Activated CD4-positive, alpha-beta T cell treated with anti-CD3 and anti-CD28 coated beads, Interleukin-2, amount 10 ng/mL, durations not matched to agents 7 days and 5 days (primary cell): ENCODE measurements at regions not wholly inside any gene's neighbourhood (a gene's known extent, or its start where the extent isn't known, plus 50 kb on each side); places are given as distances from the start of the nearest gene placed in this dataset.
"Not testable (repeated sequence)": the region's sequence is repeated elsewhere in the genome, so short reads cannot be mapped to it uniquely, and the experiment has no call there.

Experiments
- CTCF ChIA-PET: fragments of 350-600 bp; sonication (Branson Sonifier 250); formaldehyde crosslinking; loops from one replicate; lab custom pipeline; 2021; ENCODE audit warnings: antibody characterized with exemption; lab: Charles Lee
- POLR2A ChIA-PET: fragments of 350-600 bp; sonication (Branson Sonifier 250); formaldehyde crosslinking; loops from one replicate; lab custom pipeline; 2021; ENCODE audit warnings: antibody characterized with exemption; lab: Charles Lee
- DNase-seq: peaks from one replicate; pipeline ENCODE4 v3.0.0-alpha.2; 2020
- H3K27ac Mint-ChIP-seq: one replicate; pipeline ENCODE4 v1.8.0; 2021; ENCODE audit warnings: mild to moderate bottlenecking, moderate library complexity, mixed read lengths
- H3K27me3 Mint-ChIP-seq: one replicate; pipeline ENCODE4 v1.8.0; 2021; ENCODE audit warnings: mixed read lengths
- H3K36me3 Mint-ChIP-seq: one replicate; pipeline ENCODE4 v1.8.0; 2021; ENCODE audit warnings: low read depth, mixed read lengths
- H3K4me1 Mint-ChIP-seq: one replicate; pipeline ENCODE4 v1.8.0; 2021; ENCODE audit warnings: mixed read lengths
- H3K4me3 Mint-ChIP-seq: one replicate; pipeline ENCODE4 v1.8.0; 2021; ENCODE audit warnings: mild to moderate bottlenecking, moderate library complexity, mixed read lengths
- H3K9me3 Mint-ChIP-seq: one replicate; pipeline ENCODE4 v1.8.0; 2021; ENCODE audit warnings: mixed read lengths

GRCh38 chr3:126292318-126293070, 64.7 kb downstream of the KLF15 start:
- no peak for DNase-seq
- peaks cover 27% of the 10 kb centered on the region for H3K27me3 Mint-ChIP-seq
- no peak overlapping the region for H3K4me3 Mint-ChIP-seq
- CTCF ChIA-PET, result no interaction called here
- POLR2A ChIA-PET, result no interaction called here
- no peaks in the 10 kb centered on the region for H3K36me3 Mint-ChIP-seq
- peaks cover 2% of the 10 kb centered on the region for H3K4me1 Mint-ChIP-seq
- H3K9me3 Mint-ChIP-seq, result no peaks in the 10 kb centered on the region
- H3K27ac Mint-ChIP-seq, result no peak overlapping the region

- H3K36me3 Mint-ChIP-seq, result no peaks in the 10 kb centered on the region
- DNase-seq, result no peak
- POLR2A ChIA-PET, result no interaction called here
- peaks cover 31% of the 10 kb centered on the region for H3K27me3 Mint-ChIP-seq
- H3K27ac Mint-ChIP-seq, result no peak overlapping the region
- peaks cover 2% of the 10 kb centered on the region for H3K4me1 Mint-ChIP-seq
- no peak overlapping the region for H3K4me3 Mint-ChIP-seq
- no peaks in the 10 kb centered on the region for H3K9me3 Mint-ChIP-seq
- CTCF ChIA-PET, result interaction anchor here (0.8 kb wide), 1 partner anchor 14 kb away, joined by 3 read pairs; no protein-coding TSS in a partner anchor
Measured at GRCh38 chr3:126291537-126291936, 65.7 kb downstream of the KLF15 start.

- Mint-ChIP-seq H3K9me3 (no peaks in the 10 kb centered on the region), H3K4me3 (no peak overlapping the region), H3K27me3 (peaks cover 35% of the 10 kb centered on the region), H3K27ac (no peak overlapping the region), H3K36me3 (no peaks in the 10 kb centered on the region), H3K4me1 (peaks cover 2% of the 10 kb centered on the region)
- ChIA-PET CTCF (interaction anchor here (0.8 kb wide), 1 partner anchor 15 kb away, joined by 3 read pairs; no protein-coding TSS in a partner anchor), POLR2A (no interaction called here)
- no peak for DNase-seq
Measured at GRCh38 chr3:126291061-126291460, 66.1 kb downstream of the KLF15 start.

DNA sequence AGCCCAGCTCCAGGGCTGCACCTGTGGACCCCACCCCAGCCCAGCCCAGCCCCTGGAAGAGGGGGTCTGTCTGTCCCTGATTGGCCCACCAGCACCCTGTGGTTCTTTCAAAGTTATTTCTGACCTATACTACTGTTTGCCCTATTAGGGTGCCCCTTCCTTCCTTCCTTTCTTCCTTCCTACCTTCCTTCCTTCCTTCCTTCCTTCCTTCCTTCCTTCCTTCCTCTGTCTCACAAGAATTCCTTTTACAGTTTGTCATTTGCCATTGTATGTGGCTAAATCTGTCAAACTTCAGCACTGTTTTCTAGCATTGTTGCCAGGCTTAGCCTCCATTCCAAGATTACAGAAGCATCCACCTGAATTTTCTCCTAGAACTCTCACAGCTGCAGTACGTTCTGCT, 66.9 kb downstream of the KLF15 start:
- H3K27ac Mint-ChIP-seq, result no peak overlapping the region

GRCh38 chr3:126289096-126289495, 68.1 kb downstream of the KLF15 start:
- CTCF ChIA-PET, result no interaction called here
- peaks cover 42% of the 10 kb centered on the region for H3K27me3 Mint-ChIP-seq
- POLR2A ChIA-PET, result no interaction called here
- H3K4me1 Mint-ChIP-seq, result peaks cover 2% of the 10 kb centered on the region
- DNase-seq, result no peak
- H3K36me3 Mint-ChIP-seq, result no peaks in the 10 kb centered on the region
- no peak overlapping the region for H3K27ac Mint-ChIP-seq
- no peaks in the 10 kb centered on the region for H3K9me3 Mint-ChIP-seq
- no peak overlapping the region for H3K4me3 Mint-ChIP-seq

More for the DNA sequence above, 66.9 kb downstream of the KLF15 start:
- H3K4me1 Mint-ChIP-seq, result peaks cover 2% of the 10 kb centered on the region
- CTCF ChIA-PET, result no interaction called here
- H3K27me3 Mint-ChIP-seq, result peaks cover 38% of the 10 kb centered on the region
- no peaks in the 10 kb centered on the region for H3K9me3 Mint-ChIP-seq
- no peaks in the 10 kb centered on the region for H3K36me3 Mint-ChIP-seq
- no peak for DNase-seq
- POLR2A ChIA-PET, result no interaction called here
- no peak overlapping the region for H3K4me3 Mint-ChIP-seq

DNA sequence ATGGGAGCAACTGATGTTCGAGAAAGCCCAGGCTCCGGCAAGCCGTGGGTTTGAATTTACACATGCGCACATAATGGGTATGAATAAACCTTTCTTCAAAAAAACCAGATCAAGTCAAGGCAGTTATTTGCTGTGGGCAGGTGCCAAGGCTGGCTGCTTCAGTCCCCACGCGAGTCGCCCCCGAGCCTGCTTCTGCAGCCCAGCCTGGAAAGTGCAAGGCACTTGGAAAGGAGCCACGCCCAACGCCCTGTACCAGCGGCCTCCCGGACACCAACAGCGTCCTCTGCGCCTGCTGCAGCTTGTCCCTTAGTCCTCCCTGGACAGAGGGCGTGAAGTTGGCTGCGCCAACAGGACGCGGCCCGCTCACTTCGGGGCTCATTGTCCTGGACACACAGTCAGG, 68.9 kb downstream of the KLF15 start:
- H3K4me3 Mint-ChIP-seq, result no peak overlapping the region
- CTCF ChIA-PET, result no interaction called here
- POLR2A ChIA-PET, result no interaction called here

DNA sequence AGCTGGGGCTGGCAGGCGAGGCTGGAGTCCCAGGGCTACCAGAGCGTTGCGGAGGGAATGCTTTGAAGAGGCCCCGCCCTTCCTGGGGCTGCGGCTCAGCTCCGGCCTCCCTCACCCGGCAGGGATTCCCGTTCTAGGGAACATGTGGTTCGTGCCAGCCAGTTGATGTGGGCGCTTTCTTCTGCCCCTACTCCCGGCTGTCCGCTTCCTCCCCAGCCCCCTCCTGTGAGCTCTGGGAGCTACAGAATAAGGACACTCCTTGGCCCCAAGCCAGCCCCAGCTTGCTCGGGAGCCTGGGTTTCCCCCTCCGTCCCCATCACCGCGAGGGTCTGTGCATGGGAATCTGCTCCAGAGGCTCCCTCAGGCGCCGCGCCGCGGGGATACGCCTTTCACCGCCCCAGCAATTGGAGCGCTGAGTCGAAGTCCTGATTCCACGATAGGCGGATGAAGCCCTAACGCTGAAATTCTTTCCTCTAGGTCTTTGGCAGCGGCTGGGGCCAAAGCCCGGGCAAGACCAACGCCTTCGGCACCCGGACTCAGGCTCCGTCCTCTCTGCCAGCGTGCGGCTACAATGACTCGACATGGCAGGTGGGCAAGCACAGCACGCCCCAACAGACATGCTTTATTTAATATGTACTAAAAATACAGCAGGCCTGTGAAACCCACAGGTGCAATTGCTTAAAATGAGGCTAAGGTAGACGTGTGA, 69.5 kb downstream of the KLF15 start:
- H3K36me3 Mint-ChIP-seq, result no peaks in the 10 kb centered on the region
- no peak overlapping the region for H3K4me3 Mint-ChIP-seq
- no peaks in the 10 kb centered on the region for H3K9me3 Mint-ChIP-seq
- H3K27me3 Mint-ChIP-seq, result peaks cover 47% of the 10 kb centered on the region
- CTCF ChIA-PET, result no interaction called here
- peaks cover 2% of the 10 kb centered on the region for H3K4me1 Mint-ChIP-seq
- H3K27ac Mint-ChIP-seq, result no peak overlapping the region
- POLR2A ChIA-PET, result no interaction called here
- DNase-seq, result no peak

More for the DNA sequence above, 68.9 kb downstream of the KLF15 start:
- Mint-ChIP-seq H3K27ac (no peak overlapping the region), H3K27me3 (peaks cover 44% of the 10 kb centered on the region), H3K36me3 (no peaks in the 10 kb centered on the region), H3K4me1 (peaks cover 2% of the 10 kb centered on the region), H3K9me3 (no peaks in the 10 kb centered on the region)
- no peak for DNase-seq

DNA sequence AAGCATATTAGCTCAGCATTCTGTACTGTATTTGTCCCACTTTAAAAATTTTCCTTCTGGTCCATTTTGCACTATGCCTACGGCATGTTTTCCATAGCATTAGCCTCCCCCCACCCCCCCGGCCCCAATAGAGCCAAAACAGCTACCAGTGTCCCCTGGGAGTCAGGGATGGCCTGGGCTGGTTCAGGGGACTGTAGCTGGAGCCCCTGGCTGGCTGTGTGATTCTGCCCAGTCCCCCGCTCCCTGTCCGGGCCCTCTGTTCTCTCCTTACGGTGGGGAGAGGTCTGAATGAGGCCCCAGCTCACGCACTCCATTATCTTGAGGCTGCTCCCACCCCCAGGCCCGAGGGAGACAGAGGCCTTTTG, 70.1 kb downstream of the KLF15 start:
- Mint-ChIP-seq H3K9me3 (no peaks in the 10 kb centered on the region), H3K27me3 (peaks cover 47% of the 10 kb centered on the region), H3K27ac (no peak overlapping the region), H3K4me1 (peaks cover 2% of the 10 kb centered on the region), H3K36me3 (no peaks in the 10 kb centered on the region), H3K4me3 (no peak overlapping the region)
- DNase-seq, result no peak
- POLR2A ChIA-PET, result no interaction called here
- CTCF ChIA-PET, result no interaction called here

- ChIA-PET CTCF (no interaction called here), POLR2A (no interaction called here)
- no peaks in the 10 kb centered on the region for H3K9me3 Mint-ChIP-seq
- H3K4me1 Mint-ChIP-seq, result peaks cover 2% of the 10 kb centered on the region
- no peaks in the 10 kb centered on the region for H3K36me3 Mint-ChIP-seq
- peaks cover 53% of the 10 kb centered on the region for H3K27me3 Mint-ChIP-seq
- no peak for DNase-seq
- no peak overlapping the region for H3K27ac Mint-ChIP-seq
- no peak overlapping the region for H3K4me3 Mint-ChIP-seq
Measured at GRCh38 chr3:126285369-126285768, 71.8 kb downstream of the KLF15 start.

DNA sequence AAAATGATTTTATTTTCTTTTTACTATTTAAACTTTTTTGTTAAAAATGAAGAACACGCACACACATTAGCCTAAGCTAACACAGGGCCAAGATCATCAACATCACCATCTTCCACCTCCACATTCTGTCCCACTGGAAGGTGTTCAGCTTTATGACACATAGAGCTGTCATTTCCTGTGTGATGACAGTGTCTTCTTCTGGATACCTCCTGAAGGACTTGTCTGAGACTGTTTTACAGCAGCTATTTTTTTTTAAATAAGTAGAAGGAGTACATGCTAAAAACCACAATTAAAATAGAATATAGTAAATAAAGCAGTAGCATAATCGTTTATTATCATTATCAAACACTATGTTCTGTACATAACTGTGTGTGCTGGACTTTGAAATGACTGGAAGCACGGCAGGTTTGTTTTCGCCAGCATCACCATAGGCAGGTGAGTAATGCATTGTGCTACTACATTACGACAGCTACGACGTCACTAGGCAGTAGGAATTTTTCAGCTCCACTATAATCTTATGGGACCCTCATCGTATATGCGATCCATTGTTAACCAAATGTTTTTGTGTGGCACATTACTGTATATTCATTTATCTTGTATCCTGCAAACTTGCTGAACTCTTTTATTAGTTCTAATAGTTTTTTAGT, 72.8 kb downstream of the KLF15 start:
- DNase-seq, result no peak
- no peak overlapping the region for H3K27ac Mint-ChIP-seq
- H3K4me1 Mint-ChIP-seq, result peaks cover 2% of the 10 kb centered on the region
- ChIA-PET CTCF (no interaction called here), POLR2A (no interaction called here)
- H3K9me3 Mint-ChIP-seq, result no peaks in the 10 kb centered on the region
- H3K4me3 Mint-ChIP-seq, result no peak overlapping the region
- peaks cover 49% of the 10 kb centered on the region for H3K27me3 Mint-ChIP-seq
- H3K36me3 Mint-ChIP-seq, result no peaks in the 10 kb centered on the region

- peaks cover 42% of the 10 kb centered on the region for H3K27me3 Mint-ChIP-seq
- H3K4me3 Mint-ChIP-seq, POLR2A ChIA-PET, DNase-seq, H3K27ac Mint-ChIP-seq, H3K9me3 Mint-ChIP-seq, H3K36me3 Mint-ChIP-seq, CTCF ChIA-PET, H3K4me1 Mint-ChIP-seq: not testable (repeated sequence)
Measured at GRCh38 chr3:126283651-126284050, 73.6 kb downstream of the KLF15 start.

GRCh38 chr3:126279853-126280252, 77.4 kb downstream of the KLF15 start:
- Mint-ChIP-seq H3K27me3 (peaks cover 19% of the 10 kb centered on the region), H3K4me1 (no peaks in the 10 kb centered on the region), H3K4me3 (no peak overlapping the region), H3K9me3 (no peaks in the 10 kb centered on the region), H3K36me3 (no peaks in the 10 kb centered on the region), H3K27ac (no peak overlapping the region)
- ChIA-PET POLR2A (no interaction called here), CTCF (no interaction called here)
- no peak for DNase-seq

GRCh38 chr3:126277629-126278378, 79.4 kb downstream of the KLF15 start:
- Mint-ChIP-seq H3K27me3 (peaks cover 12% of the 10 kb centered on the region), H3K9me3 (no peaks in the 10 kb centered on the region), H3K36me3 (no peaks in the 10 kb centered on the region), H3K4me1 (no peaks in the 10 kb centered on the region), H3K27ac (no peak overlapping the region), H3K4me3 (no peak overlapping the region)
- ChIA-PET POLR2A (no interaction called here), CTCF (no interaction called here)
- no peak for DNase-seq
